Activated T-helper 17 cell treated with anti-CD3 and anti-CD28 coated beads, Interleukin-2, amount 50 U/mL, for 72 hours (primary cell): ENCODE measurements at regions not wholly inside any gene's neighbourhood (a gene's known extent, or its start where the extent isn't known, plus 50 kb on each side); places are given as distances from the start of the nearest gene placed in this dataset.

Source experiments
- ATAC-seq: fragments of 150-1000 bp; cut with Tn5 transposase; replicated peaks from 2 replicates; pipeline ENCODE4 v1.10.0; 2021; ENCODE audit warnings: mild to moderate bottlenecking, moderate library complexity
- H3K27ac Mint-ChIP-seq: one replicate; pipeline ENCODE4 v1.8.0; 2022; ENCODE audit warnings: mixed read lengths
- H3K27me3 Mint-ChIP-seq: one replicate; pipeline ENCODE4 v1.8.0; 2022; ENCODE audit warnings: mixed read lengths
- H3K36me3 Mint-ChIP-seq: one replicate; pipeline ENCODE4 v1.8.0; 2022; ENCODE audit warnings: low read depth, mild to moderate bottlenecking, mixed read lengths
- H3K4me1 Mint-ChIP-seq: one replicate; pipeline ENCODE4 v1.8.0; 2022; ENCODE audit warnings: mixed read lengths
- H3K4me3 Mint-ChIP-seq: one replicate; pipeline ENCODE4 v1.8.0; 2022; ENCODE audit warnings: mild to moderate bottlenecking, mixed read lengths
- H3K9me3 Mint-ChIP-seq: one replicate; pipeline ENCODE4 v1.8.0; 2022; ENCODE audit warnings: mixed read lengths

- peaks cover 3% of the 10 kb centered on the region for H3K27me3 Mint-ChIP-seq
- ATAC-seq, result no peak
- no peaks in the 10 kb centered on the region for H3K4me1 Mint-ChIP-seq
- H3K9me3 Mint-ChIP-seq, result no peaks in the 10 kb centered on the region
- H3K27ac Mint-ChIP-seq, result no peak overlapping the region
- H3K4me3 Mint-ChIP-seq, result no peak overlapping the region
- no peaks in the 10 kb centered on the region for H3K36me3 Mint-ChIP-seq
These were observed 694.9 kb downstream of the KCNJ3 start for GRCh38 chr2:155393406-155393805.

DNA sequence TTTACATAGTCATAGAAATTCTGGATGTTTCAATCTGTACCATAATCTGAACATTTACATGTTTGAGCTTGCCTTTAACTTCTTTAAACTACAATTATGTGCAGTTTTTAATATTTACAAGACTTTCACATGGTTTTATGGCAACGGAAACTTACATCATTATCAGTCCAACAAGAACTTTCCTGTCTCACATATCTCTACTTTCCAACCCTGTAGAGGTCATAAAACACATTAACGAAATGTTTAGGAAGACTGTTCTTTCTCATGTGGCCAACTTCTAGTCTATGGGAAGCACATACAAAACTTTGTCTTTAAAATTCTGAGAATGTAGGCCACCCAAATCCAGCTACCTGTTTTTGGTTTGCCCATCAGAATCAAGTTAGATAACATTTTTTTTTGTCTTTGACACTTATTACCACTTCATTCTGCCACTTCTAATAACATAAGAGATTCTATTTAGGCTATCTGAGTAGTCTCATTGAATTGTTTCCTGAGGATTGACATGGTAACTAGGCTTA is 693.2 kb downstream of the KCNJ3 start:
- no peaks in the 10 kb centered on the region for H3K9me3 Mint-ChIP-seq
- H3K4me3 Mint-ChIP-seq, result no peak overlapping the region
- no peak overlapping the region for H3K27ac Mint-ChIP-seq
- H3K4me1 Mint-ChIP-seq, result no peaks in the 10 kb centered on the region
- H3K36me3 Mint-ChIP-seq, result no peaks in the 10 kb centered on the region
- peaks cover 7% of the 10 kb centered on the region for H3K27me3 Mint-ChIP-seq
- ATAC-seq, result no peak

- Mint-ChIP-seq H3K27ac (no peak overlapping the region), H3K4me1 (no peaks in the 10 kb centered on the region), H3K9me3 (no peaks in the 10 kb centered on the region), H3K4me3 (no peak overlapping the region), H3K36me3 (no peaks in the 10 kb centered on the region), H3K27me3 (peaks cover 7% of the 10 kb centered on the region)
- ATAC-seq, result no peak
These were observed 690.7 kb downstream of the KCNJ3 start for GRCh38 chr2:155389224-155389623.

- no peaks in the 10 kb centered on the region for H3K36me3 Mint-ChIP-seq
- ATAC-seq, result peak; percentile 68
These were observed 686.1 kb downstream of the KCNJ3 start for GRCh38 chr2:155384555-155385123.

DNA sequence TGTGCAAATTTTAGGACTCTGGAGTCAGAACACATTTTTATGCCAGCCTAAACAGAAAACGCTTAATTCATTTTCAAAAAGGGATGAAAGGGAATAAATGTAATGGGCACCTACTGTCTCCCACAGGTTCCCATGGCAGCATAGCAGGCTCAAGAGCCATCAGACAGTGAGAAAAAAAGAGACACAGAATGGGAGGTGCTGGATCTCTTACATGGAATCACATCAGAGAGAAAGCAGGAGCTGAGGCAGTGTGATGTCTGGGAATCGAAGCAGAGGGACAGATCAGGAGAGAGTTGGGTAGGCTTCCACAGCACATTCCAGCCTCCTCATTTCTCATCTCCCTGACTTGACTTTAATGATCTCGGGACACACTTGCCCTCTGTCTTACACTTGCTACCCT is 684.3 kb downstream of the KCNJ3 start:
- no peak overlapping the region for H3K4me3 Mint-ChIP-seq
- no peak for ATAC-seq
- peaks cover 13% of the 10 kb centered on the region for H3K4me1 Mint-ChIP-seq

More at GRCh38 chr2:155384555-155385123, 686.1 kb downstream of the KCNJ3 start:
- no peak overlapping the region for H3K27ac Mint-ChIP-seq
- no peaks in the 10 kb centered on the region for H3K9me3 Mint-ChIP-seq
- H3K4me3 Mint-ChIP-seq, result no peak overlapping the region
- H3K4me1 Mint-ChIP-seq, result peaks cover under 1% of the 10 kb centered on the region
- peaks cover 4% of the 10 kb centered on the region for H3K27me3 Mint-ChIP-seq

DNA sequence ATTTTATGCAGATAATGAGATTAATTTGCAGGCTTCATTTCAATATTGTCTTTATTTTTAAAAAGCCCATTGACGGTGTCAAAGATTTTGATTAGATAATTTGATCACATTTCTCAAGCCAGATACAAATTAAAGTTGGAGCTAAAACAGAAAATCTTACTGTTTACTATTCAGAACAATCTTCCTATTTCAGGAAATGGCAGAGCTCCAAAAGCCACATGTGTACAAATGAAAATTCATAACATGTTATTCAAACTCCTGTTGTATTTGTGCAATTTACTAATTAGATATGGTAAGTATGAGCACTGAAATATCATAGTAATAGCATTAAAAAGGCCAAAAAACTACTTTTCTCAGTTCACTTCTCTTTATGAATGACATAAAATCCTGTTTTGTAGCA is 682.9 kb downstream of the KCNJ3 start:
- Mint-ChIP-seq H3K36me3 (no peaks in the 10 kb centered on the region), H3K27ac (no peak overlapping the region), H3K27me3 (no peaks in the 10 kb centered on the region), H3K4me3 (no peak overlapping the region), H3K9me3 (no peaks in the 10 kb centered on the region), H3K4me1 (peaks cover 16% of the 10 kb centered on the region)
- no peak for ATAC-seq

More for the DNA sequence above, 684.3 kb downstream of the KCNJ3 start:
- peaks cover 3% of the 10 kb centered on the region for H3K27me3 Mint-ChIP-seq
- H3K27ac Mint-ChIP-seq, result no peak overlapping the region
- no peaks in the 10 kb centered on the region for H3K36me3 Mint-ChIP-seq
- H3K9me3 Mint-ChIP-seq, result no peaks in the 10 kb centered on the region

GRCh38 chr2:155379494-155379893 is 681.0 kb downstream of the KCNJ3 start:
- Mint-ChIP-seq H3K36me3 (no peaks in the 10 kb centered on the region), H3K4me1 (peaks cover 16% of the 10 kb centered on the region), H3K27ac (no peak overlapping the region), H3K4me3 (no peak overlapping the region), H3K9me3 (no peaks in the 10 kb centered on the region), H3K27me3 (no peaks in the 10 kb centered on the region)
- ATAC-seq, result no peak

DNA sequence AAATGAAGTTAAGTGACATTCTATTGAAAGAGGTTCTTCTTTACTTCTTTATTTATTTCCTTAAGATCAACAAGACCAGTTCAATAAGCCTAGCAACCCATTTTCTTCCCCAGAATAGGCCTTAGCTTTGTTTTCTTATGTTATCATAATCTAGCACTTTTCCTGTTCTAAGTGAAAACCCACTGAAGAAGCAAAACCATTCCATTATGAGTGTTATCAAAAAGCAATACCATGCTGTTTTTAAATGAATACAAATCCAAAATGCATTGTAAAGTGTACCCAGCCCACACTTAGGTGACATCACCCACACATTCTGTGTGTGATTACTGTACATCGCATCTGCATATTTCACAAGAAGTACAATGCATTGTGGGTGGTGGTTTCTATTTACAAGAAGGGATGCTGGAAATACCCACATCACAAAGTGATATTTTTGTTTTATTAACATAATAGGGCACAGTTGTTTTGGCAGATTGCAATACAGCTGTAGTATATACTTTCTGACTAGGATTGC is 679.5 kb downstream of the KCNJ3 start:
- Mint-ChIP-seq H3K36me3 (no peaks in the 10 kb centered on the region), H3K9me3 (no peaks in the 10 kb centered on the region), H3K4me1 (peaks cover 16% of the 10 kb centered on the region), H3K27ac (peak overlapping the region; percentile 59), H3K27me3 (no peaks in the 10 kb centered on the region), H3K4me3 (peak overlapping the region; percentile 38)
- ATAC-seq, result peak; percentile 91

DNA sequence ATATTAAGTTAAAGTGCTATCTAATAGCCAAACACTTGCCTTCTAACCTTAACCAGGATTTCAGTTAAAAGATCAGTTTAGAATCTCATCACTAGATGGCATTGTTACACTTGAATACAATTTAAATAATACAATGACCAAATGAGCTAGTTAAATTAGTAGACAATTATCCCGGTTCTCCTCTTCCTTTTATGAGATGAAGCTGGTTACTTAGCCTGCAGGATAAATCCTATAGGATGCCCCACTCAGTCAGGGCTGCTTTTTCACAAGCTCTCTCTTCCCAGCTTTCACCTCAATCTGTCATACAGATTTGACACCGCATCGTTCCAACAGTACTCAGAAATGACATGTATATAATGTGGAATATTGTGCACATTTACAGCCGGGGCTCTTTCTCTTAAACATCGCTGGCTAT is 678.8 kb downstream of the KCNJ3 start:
- H3K36me3 Mint-ChIP-seq, result no peaks in the 10 kb centered on the region
- no peaks in the 10 kb centered on the region for H3K27me3 Mint-ChIP-seq
- H3K27ac Mint-ChIP-seq, result peak overlapping the region; percentile 59
- H3K4me3 Mint-ChIP-seq, result peak overlapping the region; percentile 38
- peaks cover 16% of the 10 kb centered on the region for H3K4me1 Mint-ChIP-seq
- H3K9me3 Mint-ChIP-seq, result no peaks in the 10 kb centered on the region
- no peak for ATAC-seq

DNA sequence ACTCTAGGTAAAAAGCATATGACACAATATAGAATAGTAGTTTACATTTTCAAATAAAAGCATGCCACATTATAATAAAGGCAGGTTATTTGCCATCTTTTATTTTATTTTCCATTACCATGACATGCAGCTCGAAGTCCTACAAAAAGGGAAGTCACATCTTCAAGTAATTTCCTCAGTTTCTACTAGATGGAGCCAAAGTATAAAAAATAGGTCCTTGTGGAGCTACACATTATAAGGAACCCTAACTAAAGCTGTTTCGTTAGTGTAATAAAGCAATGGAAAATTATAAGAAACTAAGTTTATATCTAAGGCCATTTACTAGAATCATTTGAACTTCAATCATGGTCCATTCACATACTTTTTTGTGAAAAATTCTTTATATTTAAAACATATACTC is 674.5 kb downstream of the KCNJ3 start:
- no peak overlapping the region for H3K27ac Mint-ChIP-seq
- no peaks in the 10 kb centered on the region for H3K36me3 Mint-ChIP-seq
- no peak overlapping the region for H3K4me3 Mint-ChIP-seq
- peaks cover 3% of the 10 kb centered on the region for H3K27me3 Mint-ChIP-seq
- no peaks in the 10 kb centered on the region for H3K9me3 Mint-ChIP-seq
- H3K4me1 Mint-ChIP-seq, result peaks cover 8% of the 10 kb centered on the region
- no peak for ATAC-seq

GRCh38 chr2:155368934-155369333 is 670.4 kb downstream of the KCNJ3 start:
- no peak for ATAC-seq
- Mint-ChIP-seq H3K27me3 (peaks cover 3% of the 10 kb centered on the region), H3K4me1 (peaks cover 3% of the 10 kb centered on the region), H3K4me3 (no peak overlapping the region), H3K9me3 (no peaks in the 10 kb centered on the region), H3K27ac (no peak overlapping the region), H3K36me3 (no peaks in the 10 kb centered on the region)

DNA sequence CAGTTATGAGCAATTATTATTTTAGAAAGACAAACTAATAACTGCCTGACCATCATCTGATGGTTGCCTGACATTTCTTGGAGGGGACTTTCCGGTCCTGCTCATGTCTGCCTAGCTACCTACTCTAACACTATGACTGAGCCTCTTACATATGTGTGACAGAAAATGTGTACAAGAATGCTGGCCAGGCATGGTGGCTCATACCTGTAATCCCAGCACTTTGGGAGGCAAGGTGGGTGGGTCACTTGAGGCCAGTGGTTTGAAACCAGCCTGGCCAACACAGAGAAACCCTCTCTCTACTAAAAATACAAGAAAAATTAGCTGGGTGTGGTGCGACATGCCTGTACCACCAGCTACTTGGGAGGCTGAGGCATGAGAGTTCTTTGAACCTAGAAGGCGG is 666.3 kb downstream of the KCNJ3 start:
- no peaks in the 10 kb centered on the region for H3K36me3 Mint-ChIP-seq
- no peak overlapping the region for H3K4me3 Mint-ChIP-seq
- ATAC-seq, result no peak
- peaks cover 3% of the 10 kb centered on the region for H3K27me3 Mint-ChIP-seq
- H3K27ac Mint-ChIP-seq, result no peak overlapping the region
- no peaks in the 10 kb centered on the region for H3K9me3 Mint-ChIP-seq
- H3K4me1 Mint-ChIP-seq, result no peaks in the 10 kb centered on the region

DNA sequence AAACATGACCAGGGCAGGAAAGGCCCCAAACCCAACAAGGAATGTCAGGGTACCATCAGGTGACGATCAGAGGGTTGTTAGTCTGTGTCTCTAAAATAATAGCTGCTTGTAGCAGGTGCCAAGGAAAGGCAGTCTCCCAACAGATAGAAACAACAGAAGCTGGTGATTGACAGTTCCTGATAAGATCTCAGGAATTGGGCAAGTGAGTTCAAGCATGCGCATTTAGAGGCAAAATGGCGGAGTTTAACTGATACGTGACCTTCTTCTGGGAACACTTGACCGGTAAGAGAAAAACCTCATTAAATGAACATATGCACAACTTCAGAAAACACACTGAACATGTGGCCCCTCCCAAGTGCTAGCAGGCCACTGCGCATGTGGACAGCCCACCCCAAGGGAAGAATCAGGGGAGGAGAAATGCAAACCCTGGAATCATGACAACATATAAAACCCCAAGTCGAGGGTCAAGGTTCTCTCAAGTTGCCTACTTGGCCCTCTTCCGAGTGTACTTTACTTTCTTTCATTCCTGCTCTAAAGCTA is 664.9 kb downstream of the KCNJ3 start:
- no peaks in the 10 kb centered on the region for H3K9me3 Mint-ChIP-seq
- H3K27me3 Mint-ChIP-seq, result peaks cover 3% of the 10 kb centered on the region
- H3K27ac Mint-ChIP-seq, result no peak overlapping the region
- no peak overlapping the region for H3K4me3 Mint-ChIP-seq
- no peaks in the 10 kb centered on the region for H3K4me1 Mint-ChIP-seq
- no peak for ATAC-seq
- H3K36me3 Mint-ChIP-seq, result no peaks in the 10 kb centered on the region

GRCh38 chr2:155357172-155357571 is 658.7 kb downstream of the KCNJ3 start:
- Mint-ChIP-seq H3K4me3 (no peak overlapping the region), H3K27ac (no peak overlapping the region), H3K4me1 (no peaks in the 10 kb centered on the region), H3K36me3 (no peaks in the 10 kb centered on the region), H3K27me3 (peaks cover 3% of the 10 kb centered on the region), H3K9me3 (peaks cover 4% of the 10 kb centered on the region)
- ATAC-seq, result no peak

DNA sequence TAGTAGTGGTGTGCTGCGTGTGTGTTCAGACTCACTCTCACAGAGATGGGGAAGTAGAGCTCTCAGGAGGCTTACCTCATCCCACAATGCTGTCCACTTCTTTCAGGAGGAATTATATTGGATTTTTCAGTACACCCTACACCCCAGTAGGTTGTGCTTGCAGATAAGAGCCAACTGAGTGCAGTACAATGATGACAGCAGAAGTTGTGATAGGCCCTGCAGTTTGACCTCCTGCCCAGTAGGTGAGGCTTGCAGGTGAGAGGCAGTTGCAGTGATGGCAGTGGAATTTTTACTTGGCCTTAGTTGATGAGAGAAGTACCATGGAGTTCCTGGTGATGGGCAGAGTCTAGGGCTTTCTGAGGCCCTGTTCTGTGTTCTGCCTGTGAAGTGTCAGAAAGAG is 657.8 kb downstream of the KCNJ3 start:
- no peak for ATAC-seq
- no peak overlapping the region for H3K27ac Mint-ChIP-seq
- peaks cover 4% of the 10 kb centered on the region for H3K9me3 Mint-ChIP-seq
- H3K36me3 Mint-ChIP-seq, result no peaks in the 10 kb centered on the region
- no peaks in the 10 kb centered on the region for H3K4me1 Mint-ChIP-seq
- H3K27me3 Mint-ChIP-seq, result no peaks in the 10 kb centered on the region
- no peak overlapping the region for H3K4me3 Mint-ChIP-seq
